ENCODE measurements at regions not wholly inside any gene's neighbourhood (a gene's known extent, or its start where the extent isn't known, plus 50 kb on each side); places are given as distances from the start of the nearest gene placed in this dataset.
"Not testable (repeated sequence)": the region's sequence is repeated elsewhere in the genome, so short reads cannot be mapped to it uniquely, and the experiment has no call there.

GRCh38 chr11:69887330-69887729 is 68.1 kb upstream of the FGF3 start:
- DNase-seq: no peak

GRCh38 chr11:69887841-69888427 is 68.7 kb upstream of the FGF3 start:
- no peak for DNase-seq

- DNase-seq: peak; percentile 66
Measured at GRCh38 chr11:69888483-69889181, 69.4 kb upstream of the FGF3 start.

- DNase-seq: no peak
Measured at GRCh38 chr11:69889400-69890318, 70.4 kb upstream of the FGF3 start.

- no peak for DNase-seq
Measured at GRCh38 chr11:69890476-69890875, 71.3 kb upstream of the FGF3 start.

- no peak for DNase-seq
Measured at GRCh38 chr11:69891421-69892236, 72.4 kb upstream of the FGF3 start.

- DNase-seq: no peak
Measured at GRCh38 chr11:69892237-69892985, 73.2 kb upstream of the FGF3 start.

GRCh38 chr11:69892986-69893555 is 73.9 kb upstream of the FGF3 start:
- no peak for DNase-seq

- no peak for DNase-seq
Measured at GRCh38 chr11:69893631-69894030, 74.4 kb upstream of the FGF3 start.

- no peak for DNase-seq
Measured at GRCh38 chr11:69894181-69894611, 75.0 kb upstream of the FGF3 start.

GRCh38 chr11:69894648-69895047 is 75.4 kb upstream of the FGF3 start:
- no peak for DNase-seq

GRCh38 chr11:69896250-69896649 is 77.0 kb upstream of the FGF3 start:
- no peak for DNase-seq

GRCh38 chr11:69898123-69898522 is 78.9 kb upstream of the FGF3 start:
- DNase-seq: no peak

GRCh38 chr11:69899957-69900821 is 81.0 kb upstream of the FGF3 start:
- no peak for DNase-seq

- not testable (repeated sequence) for DNase-seq
Measured at GRCh38 chr11:69900822-69901302, 81.6 kb upstream of the FGF3 start.

GRCh38 chr11:69902337-69902736 is 83.1 kb upstream of the FGF3 start:
- no peak for DNase-seq

GRCh38 chr11:69903211-69903610 is 84.0 kb upstream of the FGF3 start:
- no peak for DNase-seq

GRCh38 chr11:69904161-69904973 is 85.2 kb upstream of the FGF3 start:
- DNase-seq: no peak

GRCh38 chr11:69904974-69905535 is 85.8 kb upstream of the FGF3 start:
- DNase-seq: no peak

All from activated T-cell treated with anti-CD3 and anti-CD28 coated beads, Interleukin-2, amount 50 U/mL, for 1 hour (primary cell).